SK-N-SH treated with all-trans-retinoic acid at 6 μM for 48 hours (cell line): ENCODE measurements at regions not wholly inside any gene's neighbourhood (a gene's known extent, or its start where the extent isn't known, plus 50 kb on each side); places are given as distances from the start of the nearest gene placed in this dataset.

ENCODE experiments used
- GLIS3 ChIP-seq: fragments of 250-450 bp; sonication (Bioruptor Pico); IDR thresholded peaks from 2 replicates; pipeline ENCODE4 v1.5.0; 2020; ENCODE audit warnings: mild to moderate bottlenecking, moderate library complexity
- ISL1 ChIP-seq: fragments of 250-450 bp; sonication (Bioruptor Pico); IDR thresholded peaks from 2 replicates; pipeline ENCODE4 v2.1.2; 2022; ENCODE audit warnings: mild to moderate bottlenecking, moderate library complexity
- ZC3H10 ChIP-seq: fragments of 250-450 bp; sonication (Bioruptor Pico); IDR thresholded peaks from 2 replicates; pipeline ENCODE4 v1.5.1; 2021; ENCODE audit warnings: mild to moderate bottlenecking, moderate library complexity
- ZFP30 ChIP-seq: fragments of 450-650 bp; formaldehyde crosslinking; IDR thresholded peaks from 2 replicates; pipeline ENCODE4 v1.5.0; 2022; ENCODE audit warnings: mild to moderate bottlenecking, moderate library complexity

- TF ChIP-seq GLIS3 (CRISPR knock-in tag) (no peak), ZC3H10 (CRISPR knock-in tag) (no peak), ZFP30 (CRISPR knock-in tag) (no peak), ISL1 (no peak)
These were observed 156.0 kb downstream of the RPLP1 start for GRCh38 chr15:69608661-69609060.
